PC-9 (cell line): ENCODE measurements at regions not wholly inside any gene's neighbourhood (a gene's known extent, or its start where the extent isn't known, plus 50 kb on each side); places are given as distances from the start of the nearest gene placed in this dataset.

Source experiments
- BruUV-seq: library from RNA; stranded (reverse); fragments of 400-500 nt; replicated peaks from 2 replicates; lab custom pipeline; 2021; lab: Mats Ljungman, UMichigan
- CTCF ChIA-PET: fragments of 300-600 bp; sonication (Branson Sonifier 250); formaldehyde crosslinking; loops from one replicate; lab custom pipeline; 2022; ENCODE audit warnings: antibody characterized with exemption; lab: Charles Lee
- POLR2A ChIA-PET: fragments of 300-600 bp; sonication (Branson Sonifier 250); formaldehyde crosslinking; loops from one replicate; lab custom pipeline; 2022; ENCODE audit warnings: antibody characterized with exemption; ENCODE audit not compliant: unreplicated experiment; lab: Charles Lee
- DNase-seq, 2 experiments: peaks; one replicate each; pipeline versions ENCODE4 v3.0.0 to v3.0.0-alpha.2; 2015 to 2022; ENCODE audit warnings: mixed read lengths in 1 of 2
- H2AFZ ChIP-seq: fragments of 200-600 bp; sonication (generic); 2 replicates; pipeline ENCODE4 v1.8.1; 2017; ENCODE audit warnings: antibody characterized with exemption
- H3F3A ChIP-seq: fragments of 200-600 bp; sonication (generic); 2 replicates; pipeline ENCODE4 v1.8.1; 2017; ENCODE audit warnings: antibody characterized with exemption, mild to moderate bottlenecking, low read depth; ENCODE audit not compliant: insufficient read depth
- H3K27ac ChIP-seq: fragments of 200-600 bp; sonication (generic); 2 replicates; pipeline ENCODE4 v1.6.1; 2016; ENCODE audit warnings: mixed run types
- H3K27me3 ChIP-seq: fragments of 200-600 bp; sonication (generic); 2 replicates; pipeline ENCODE4 v1.6.1; 2016; ENCODE audit warnings: low read depth, mixed run types; ENCODE audit not compliant: insufficient read depth
- H3K36me3 ChIP-seq: fragments of 200-600 bp; sonication (generic); 2 replicates; pipeline ENCODE4 v1.6.1; 2016; ENCODE audit warnings: low read depth, mixed run types
- H3K4me1 ChIP-seq: fragments of 200-600 bp; sonication (generic); replicated peaks from 2 replicates; pipeline ENCODE4 v1.6.1; 2016; ENCODE audit warnings: mixed run types; ENCODE audit not compliant: insufficient read depth
- H3K4me2 ChIP-seq: fragments of 200-600 bp; sonication (generic); 2 replicates; pipeline ENCODE4 v1.6.1; 2017; ENCODE audit warnings: mixed run types
- H3K4me3 ChIP-seq: fragments of 200-600 bp; sonication (generic); 2 replicates; pipeline ENCODE4 v1.6.1; 2016; ENCODE audit warnings: mixed run types
- H3K79me2 ChIP-seq: fragments of 200-600 bp; sonication (generic); 2 replicates; pipeline ENCODE4 v1.6.1; 2017; ENCODE audit warnings: low read depth, mixed run types
- H3K9me2 ChIP-seq: fragments of 200-600 bp; sonication (generic); 2 replicates; pipeline ENCODE4 v1.8.1; 2017; ENCODE audit warnings: mild to moderate bottlenecking; ENCODE audit not compliant: insufficient read depth
- H3K9me3 ChIP-seq: fragments of 200-600 bp; sonication (generic); 2 replicates; pipeline ENCODE4 v1.8.1; 2016; ENCODE audit warnings: low read depth; ENCODE audit not compliant: insufficient read depth
- H4K20me1 ChIP-seq: fragments of 200-600 bp; sonication (generic); 2 replicates; pipeline ENCODE4 v1.8.1; 2017; ENCODE audit not compliant: insufficient read depth
- CTCF ChIP-seq: fragments of 200-600 bp; sonication (generic); conservative IDR thresholded peaks from 2 replicates; pipeline ENCODE4 v1.6.1; 2017; ENCODE audit warnings: mixed run types, antibody characterized with exemption, mild to moderate bottlenecking, moderate library complexity
- EZH2 ChIP-seq: fragments of 200-600 bp; sonication (generic); IDR thresholded peaks from 2 replicates; pipeline ENCODE4 v1.8.0; 2017; ENCODE audit warnings: antibody characterized with exemption, low read depth
- intact Hi-C: fragments of 100-400 bp; cut with micrococcal nuclease; formaldehyde crosslinking; loops from one replicate; pipeline ENCODE4 v1.10.0; 2022; ENCODE audit not compliant: unreplicated experiment

- ChIA-PET CTCF (no interaction called here), POLR2A (no interaction called here)
- Histone ChIP-seq H4K20me1 (no peaks in the 10 kb centered on the region), H3K4me1 (no peaks in the 10 kb centered on the region), H3K27ac (no peak overlapping the region), H3F3A (no peaks in the 10 kb centered on the region), H3K9me2 (no peaks in the 10 kb centered on the region), H3K4me3 (no peak overlapping the region), H2AFZ (no peak overlapping the region), H3K9me3 (peaks cover 9% of the 10 kb centered on the region), H3K36me3 (no peaks in the 10 kb centered on the region), H3K79me2 (no peaks in the 10 kb centered on the region), H3K27me3 (no peaks in the 10 kb centered on the region), H3K4me2 (no peak overlapping the region)
- no TSS peak for BruUV-seq
- intact Hi-C loops, result no loop called here
- TF ChIP-seq CTCF, result no peak
- no peak for TF ChIP-seq EZH2
- DNase-seq, result no peak
Measured at GRCh38 chr6:155614606-155615005, 159.0 kb upstream of the NOX3 start.

- no TSS peak for BruUV-seq
- H3K27me3 ChIP-seq, result no peaks in the 10 kb centered on the region
- no peaks in the 10 kb centered on the region for H3K36me3 ChIP-seq
- no peak overlapping the region for H3K27ac ChIP-seq
- H2AFZ ChIP-seq, result no peak overlapping the region
- intact Hi-C loops, result no loop called here
- H3K9me3 ChIP-seq, result peaks cover 9% of the 10 kb centered on the region
- H3K79me2 ChIP-seq, result no peaks in the 10 kb centered on the region
- H3K4me3 ChIP-seq, result no peak overlapping the region
- ChIA-PET POLR2A (no interaction called here), CTCF (no interaction called here)
- H4K20me1 ChIP-seq, result no peaks in the 10 kb centered on the region
- no peaks in the 10 kb centered on the region for H3K9me2 ChIP-seq
- TF ChIP-seq EZH2 (no peak), CTCF (no peak)
- H3F3A ChIP-seq, result no peaks in the 10 kb centered on the region
- no peak for DNase-seq
- no peaks in the 10 kb centered on the region for H3K4me1 ChIP-seq
- H3K4me2 ChIP-seq, result no peak overlapping the region
Measured at GRCh38 chr6:155611742-155612141, 156.1 kb upstream of the NOX3 start.

- no peaks in the 10 kb centered on the region for H3K36me3 ChIP-seq
- H3K9me2 ChIP-seq, result no peaks in the 10 kb centered on the region
- no peaks in the 10 kb centered on the region for H3K79me2 ChIP-seq
- H3K27ac ChIP-seq, result no peak overlapping the region
- intact Hi-C loops, result no loop called here
- H3K4me2 ChIP-seq, result no peak overlapping the region
- H3K27me3 ChIP-seq, result no peaks in the 10 kb centered on the region
- no peak for TF ChIP-seq CTCF
- no peak for TF ChIP-seq EZH2
- no peaks in the 10 kb centered on the region for H3K4me1 ChIP-seq
- H2AFZ ChIP-seq, result no peak overlapping the region
- no TSS peak for BruUV-seq
- no peak for DNase-seq
- POLR2A ChIA-PET, result no interaction called here
- no peaks in the 10 kb centered on the region for H3F3A ChIP-seq
- no peaks in the 10 kb centered on the region for H4K20me1 ChIP-seq
- no peak overlapping the region for H3K4me3 ChIP-seq
- CTCF ChIA-PET, result no interaction called here
- no peaks in the 10 kb centered on the region for H3K9me3 ChIP-seq
Measured at GRCh38 chr6:155604991-155605390, 149.4 kb upstream of the NOX3 start.
